Transverse colon (tissue), 3 donors: ENCODE measurements at regions not wholly inside any gene's neighbourhood (a gene's known extent, or its start where the extent isn't known, plus 50 kb on each side); places are given as distances from the start of the nearest gene placed in this dataset.
"Not testable (repeated sequence)": the region's sequence is repeated elsewhere in the genome, so short reads cannot be mapped to it uniquely, and the experiment has no call there.

ENCODE experiments used
- POLR2A ChIP-seq: fragments of 450-650 bp; IDR thresholded peaks from one replicate; pipeline ENCODE4 v1.6.1; 2016; ENCODE audit warnings: antibody characterized with exemption, mild to moderate bottlenecking, moderate library complexity
- TF ChIP-seq, protein P1 (sequence below), 5 experiments: fragments of 200-600 bp in 3 of 5; fragments of 450-650 bp in 2 of 5; sonication (generic) in 3 of 5; IDR thresholded peaks; 1 replicate in 2 of 5; 2 replicates in 3 of 5; pipeline ENCODE4 v1.5.1; 2016 to 2017; ENCODE audit warnings: antibody characterized with exemption in 5 of 5, inconsistent platforms in 3 of 5, mild to moderate bottlenecking in 2 of 5, moderate library complexity in 1 of 5

DNA sequence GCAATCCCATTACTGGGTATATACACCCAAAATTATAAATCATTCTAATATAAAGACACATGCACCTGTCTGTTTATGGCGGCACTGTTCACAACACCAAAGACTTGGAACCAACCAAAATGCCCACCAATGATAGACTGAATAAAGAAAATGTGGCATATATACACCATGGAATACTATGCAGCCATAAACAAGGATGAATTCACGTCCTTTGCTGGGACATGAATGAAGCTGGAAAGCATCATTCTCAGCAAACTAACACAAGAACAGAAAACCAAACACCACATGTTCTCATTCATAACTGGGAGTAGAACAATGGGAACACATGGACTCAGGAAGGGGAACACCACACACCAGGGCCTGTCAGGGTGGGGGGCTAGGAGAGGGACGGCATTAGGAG lies 633.2 kb upstream of the DEFB115 start:
- TF ChIP-seq, protein P1, sequence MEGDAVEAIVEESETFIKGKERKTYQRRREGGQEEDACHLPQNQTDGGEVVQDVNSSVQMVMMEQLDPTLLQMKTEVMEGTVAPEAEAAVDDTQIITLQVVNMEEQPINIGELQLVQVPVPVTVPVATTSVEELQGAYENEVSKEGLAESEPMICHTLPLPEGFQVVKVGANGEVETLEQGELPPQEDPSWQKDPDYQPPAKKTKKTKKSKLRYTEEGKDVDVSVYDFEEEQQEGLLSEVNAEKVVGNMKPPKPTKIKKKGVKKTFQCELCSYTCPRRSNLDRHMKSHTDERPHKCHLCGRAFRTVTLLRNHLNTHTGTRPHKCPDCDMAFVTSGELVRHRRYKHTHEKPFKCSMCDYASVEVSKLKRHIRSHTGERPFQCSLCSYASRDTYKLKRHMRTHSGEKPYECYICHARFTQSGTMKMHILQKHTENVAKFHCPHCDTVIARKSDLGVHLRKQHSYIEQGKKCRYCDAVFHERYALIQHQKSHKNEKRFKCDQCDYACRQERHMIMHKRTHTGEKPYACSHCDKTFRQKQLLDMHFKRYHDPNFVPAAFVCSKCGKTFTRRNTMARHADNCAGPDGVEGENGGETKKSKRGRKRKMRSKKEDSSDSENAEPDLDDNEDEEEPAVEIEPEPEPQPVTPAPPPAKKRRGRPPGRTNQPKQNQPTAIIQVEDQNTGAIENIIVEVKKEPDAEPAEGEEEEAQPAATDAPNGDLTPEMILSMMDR (IDR thresholded peaks at IDR 0.05): not testable (repeated sequence)
- not testable (repeated sequence) for TF ChIP-seq POLR2A
